GM19395 (cell line): ENCODE measurements at regions not wholly inside any gene's neighbourhood (a gene's known extent, or its start where the extent isn't known, plus 50 kb on each side); places are given as distances from the start of the nearest gene placed in this dataset.

Experiments
- ATAC-seq: cut with Tn5 transposase; IDR thresholded peaks from one replicate; pipeline ENCODE4 v1.9.1; 2021; ENCODE audit warnings: mild to moderate bottlenecking, moderate library complexity; ENCODE audit not compliant: unreplicated experiment

DNA sequence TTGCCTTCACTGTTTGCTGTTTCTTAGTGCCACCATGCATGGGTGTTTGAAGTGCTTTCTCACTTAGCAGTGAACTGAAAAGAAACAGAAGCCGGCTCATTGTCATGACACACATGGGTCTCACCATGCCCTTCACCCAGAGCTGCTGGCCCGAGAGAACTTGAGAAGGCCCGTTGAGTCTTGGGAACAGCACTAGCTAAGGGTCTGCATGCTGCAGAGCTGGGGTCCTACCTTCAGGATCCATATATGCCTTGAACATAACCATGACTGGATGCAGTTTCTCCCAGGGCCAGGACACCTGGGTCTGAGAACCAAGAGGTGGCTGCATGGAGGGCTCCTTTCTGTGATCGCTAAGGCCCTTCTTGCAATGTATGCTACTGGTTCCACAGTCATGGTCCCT lies 245.5 kb upstream of the HS6ST1 start:
- no peak for ATAC-seq

DNA sequence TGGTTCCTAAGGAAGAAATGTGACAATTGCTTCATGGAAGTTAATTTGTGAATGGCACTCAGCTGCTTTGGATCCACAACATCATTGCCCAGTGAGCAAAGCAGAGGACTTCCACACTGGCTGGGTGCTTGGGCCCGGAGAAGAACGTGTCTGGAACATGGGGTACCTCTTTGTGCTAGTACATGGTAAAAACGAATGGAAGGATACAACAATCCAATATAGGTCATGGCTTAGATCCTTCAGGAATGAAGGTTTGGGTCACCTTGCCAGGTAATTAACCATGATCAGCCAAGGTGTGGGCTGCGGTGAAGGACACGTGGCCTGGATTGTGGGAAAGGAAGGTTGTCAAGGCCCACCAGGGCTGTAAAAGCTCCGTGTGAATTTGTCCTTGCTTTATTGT lies 245.9 kb upstream of the HS6ST1 start:
- ATAC-seq: no peak

DNA sequence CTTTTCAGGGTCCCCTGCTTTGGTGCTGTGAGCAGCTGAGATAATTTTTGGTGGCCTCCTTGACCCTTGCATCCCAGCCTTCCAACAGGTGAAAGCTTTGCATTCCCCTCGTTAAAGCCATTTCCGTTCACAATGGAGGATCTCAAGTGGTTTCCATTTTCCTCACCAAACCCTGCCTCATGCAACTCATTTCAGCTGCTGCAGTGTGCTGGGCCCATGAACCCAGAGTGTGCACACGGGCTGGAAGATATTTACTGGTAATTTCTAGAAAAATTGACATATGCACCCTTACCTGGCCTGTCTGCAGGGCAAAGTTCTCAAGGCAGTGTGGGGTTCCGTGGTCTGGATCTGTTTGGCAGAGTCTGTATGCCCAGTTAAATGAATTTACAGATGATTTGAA lies 246.8 kb upstream of the HS6ST1 start:
- no peak for ATAC-seq

DNA sequence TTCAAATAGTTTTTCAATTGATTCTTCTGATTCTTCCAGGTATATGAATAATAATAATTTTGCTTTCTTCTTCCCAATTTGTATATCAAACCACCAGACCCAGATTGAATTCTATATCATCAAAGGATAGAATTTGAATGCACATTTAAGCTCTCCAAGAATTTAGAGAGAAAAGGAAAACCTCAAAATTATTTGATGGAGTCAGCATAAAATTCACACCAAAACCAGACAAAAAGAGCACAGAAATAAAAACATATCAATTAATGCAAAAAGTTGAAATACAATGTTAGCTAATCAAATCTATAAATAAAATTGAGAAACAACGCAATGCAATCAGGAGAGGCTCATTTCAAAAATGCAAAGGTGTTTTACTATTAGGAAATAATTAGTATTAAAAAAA lies 248.0 kb upstream of the HS6ST1 start:
- ATAC-seq: no peak

DNA sequence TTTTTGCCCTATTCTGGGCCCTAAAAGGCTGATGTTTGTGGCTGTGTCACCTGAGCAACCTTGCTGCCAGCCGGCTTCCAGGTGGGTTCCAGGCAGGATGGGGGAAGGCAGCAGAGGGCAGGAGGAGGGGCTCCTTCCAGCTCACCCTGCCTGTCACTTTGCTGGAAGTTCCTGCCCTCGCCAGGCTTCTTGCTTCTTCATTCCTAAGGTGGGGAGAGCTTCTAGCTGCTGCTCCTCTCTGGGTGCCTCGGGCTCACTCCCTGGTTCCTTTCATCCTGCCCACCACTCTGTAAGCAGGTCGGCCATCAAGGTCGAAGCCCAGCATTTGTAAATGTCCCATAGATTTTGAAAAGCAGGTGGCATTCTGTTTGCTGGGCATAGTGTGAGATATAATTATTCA lies 249.4 kb upstream of the HS6ST1 start:
- ATAC-seq: no peak

DNA sequence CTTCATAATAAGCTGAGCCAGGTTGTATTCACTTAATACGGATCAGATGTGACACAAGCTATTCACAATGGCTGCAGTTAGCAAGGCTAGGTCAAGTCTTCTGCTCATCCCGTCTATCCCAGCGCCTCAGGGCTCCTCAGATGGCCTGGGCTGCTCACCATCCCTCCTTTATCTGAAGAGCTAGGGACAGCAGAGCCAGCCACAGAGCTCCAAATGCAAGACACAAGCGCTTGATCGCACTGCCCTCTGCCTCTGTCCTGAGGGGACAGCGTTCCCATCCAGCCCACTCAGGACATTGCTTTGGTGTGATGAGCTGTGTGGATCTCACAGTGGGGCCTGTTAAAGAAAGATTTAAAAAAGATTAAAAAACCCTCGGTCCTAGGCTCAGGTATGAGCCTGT lies 254.4 kb upstream of the HS6ST1 start:
- ATAC-seq: no peak

DNA sequence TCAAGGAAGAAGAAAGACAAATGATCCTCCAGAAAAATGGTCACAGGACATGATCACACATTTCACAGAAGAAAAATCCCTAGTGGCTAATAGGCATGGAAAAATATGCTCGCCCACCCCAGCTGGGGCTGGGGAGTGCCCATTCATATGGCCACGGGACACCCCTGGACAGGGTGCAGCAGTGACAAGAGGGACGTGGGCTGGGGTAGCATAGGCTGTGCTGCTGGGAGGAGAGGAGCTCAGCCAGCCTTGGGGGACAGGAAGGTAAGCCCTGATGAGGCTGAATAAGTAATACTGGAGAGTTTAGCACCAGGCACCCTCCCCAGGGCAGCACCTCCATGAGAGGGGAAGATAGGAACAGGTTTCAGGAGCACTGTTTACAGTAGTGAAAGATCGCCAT lies 254.9 kb upstream of the HS6ST1 start:
- no peak for ATAC-seq

DNA sequence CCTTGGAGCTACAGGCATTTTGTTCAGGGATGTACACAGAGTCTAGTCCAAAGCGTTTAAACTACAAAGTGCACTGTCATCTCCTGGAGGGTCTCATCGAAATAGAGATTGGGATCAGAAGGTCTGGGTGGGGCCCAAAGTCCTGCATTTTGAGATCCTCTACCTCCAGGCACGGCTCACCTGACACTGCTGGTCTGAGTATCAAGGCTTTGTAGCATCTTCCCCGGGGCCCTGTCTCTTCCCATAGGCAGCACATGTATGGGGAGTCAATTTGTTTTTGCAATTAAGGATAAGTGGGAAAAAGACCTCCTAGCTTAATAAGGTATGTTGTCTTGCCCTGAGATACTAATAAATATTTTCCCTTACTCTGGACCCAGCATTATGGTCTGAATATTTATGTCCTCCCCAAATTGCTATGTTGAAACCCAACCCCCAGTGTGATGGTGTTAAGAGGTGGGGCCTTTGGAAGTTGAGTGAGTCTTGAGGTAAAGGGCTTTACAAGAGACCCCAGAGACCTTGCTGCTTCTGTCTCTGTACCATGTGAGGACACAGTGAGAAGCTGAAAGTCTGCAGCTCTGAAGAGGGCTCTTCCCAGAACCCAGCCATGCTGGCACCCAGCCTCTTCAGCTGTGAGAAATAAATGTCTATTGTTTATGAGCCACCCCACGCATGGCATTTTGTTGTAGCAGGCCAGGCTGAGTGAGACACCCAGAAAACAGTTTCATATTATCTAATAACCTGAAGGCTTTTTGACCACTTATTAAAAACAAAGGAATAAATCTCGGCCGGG lies 258.7 kb upstream of the HS6ST1 start:
- ATAC-seq: no peak

DNA sequence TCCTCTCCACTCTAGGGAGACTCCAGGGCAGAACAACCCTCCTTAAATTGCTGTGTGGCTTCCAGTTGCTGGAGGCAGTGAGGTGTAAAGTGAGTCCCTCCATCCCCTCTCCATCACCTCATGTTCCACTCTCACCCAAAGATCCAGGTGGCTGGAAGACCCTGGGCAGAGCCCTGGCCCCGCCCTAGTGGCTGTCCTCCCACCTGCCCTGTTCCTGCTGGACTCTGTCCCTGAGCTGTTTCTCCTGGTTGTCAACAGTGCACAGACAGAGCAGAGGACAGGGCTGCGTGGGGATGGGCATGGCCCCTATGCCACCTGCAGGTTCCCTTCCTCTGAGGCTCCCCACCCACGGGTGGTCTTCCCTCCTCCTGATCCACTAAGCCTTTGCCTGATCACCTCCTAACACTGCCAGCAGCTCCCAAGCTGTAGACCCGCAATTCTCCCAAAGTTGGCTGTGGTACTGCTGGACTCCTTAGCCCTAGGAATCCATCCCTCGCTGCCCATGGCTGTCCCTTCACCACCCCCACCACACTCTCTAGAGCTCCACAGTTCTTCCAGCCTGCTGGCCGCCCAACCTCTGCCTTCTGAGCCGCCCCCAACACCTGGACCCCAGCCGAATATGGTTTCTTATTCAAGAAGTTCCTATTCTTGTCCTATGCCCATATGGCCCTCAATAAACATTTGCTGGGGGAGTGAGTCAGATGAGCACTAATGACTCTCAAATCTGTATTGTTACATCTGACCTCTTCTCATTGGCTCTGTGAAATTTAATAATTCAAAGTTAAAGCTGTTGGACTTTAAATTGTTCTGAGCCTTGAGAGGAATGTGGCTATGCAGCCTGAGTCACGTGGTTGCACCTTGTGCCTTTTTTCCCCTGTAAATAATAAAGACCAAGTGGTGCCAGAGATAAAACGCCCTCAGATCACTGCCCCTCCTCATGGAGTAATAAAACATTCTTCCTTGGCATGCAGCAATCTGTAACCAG lies 260.0 kb upstream of the HS6ST1 start:
- no peak for ATAC-seq

DNA sequence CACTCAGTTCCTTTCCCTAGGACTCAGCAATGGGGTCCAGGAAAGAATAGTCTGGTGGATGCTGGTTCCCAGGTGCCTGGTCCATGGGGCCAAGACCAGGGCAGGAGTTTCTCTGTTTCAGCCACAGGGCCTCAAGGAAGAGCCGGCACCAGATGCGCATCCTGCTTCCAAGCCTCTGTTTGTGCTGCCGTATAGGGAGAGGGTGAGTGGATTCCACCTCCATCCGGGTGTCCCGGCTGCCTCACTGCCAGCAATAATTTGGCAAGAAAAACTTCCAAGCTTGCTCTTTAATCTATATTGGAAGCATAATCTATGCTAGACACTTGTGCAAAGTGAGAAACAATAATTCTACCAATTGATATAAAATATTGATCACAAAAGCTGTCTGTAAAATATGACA lies 261.2 kb upstream of the HS6ST1 start:
- ATAC-seq: no peak

DNA sequence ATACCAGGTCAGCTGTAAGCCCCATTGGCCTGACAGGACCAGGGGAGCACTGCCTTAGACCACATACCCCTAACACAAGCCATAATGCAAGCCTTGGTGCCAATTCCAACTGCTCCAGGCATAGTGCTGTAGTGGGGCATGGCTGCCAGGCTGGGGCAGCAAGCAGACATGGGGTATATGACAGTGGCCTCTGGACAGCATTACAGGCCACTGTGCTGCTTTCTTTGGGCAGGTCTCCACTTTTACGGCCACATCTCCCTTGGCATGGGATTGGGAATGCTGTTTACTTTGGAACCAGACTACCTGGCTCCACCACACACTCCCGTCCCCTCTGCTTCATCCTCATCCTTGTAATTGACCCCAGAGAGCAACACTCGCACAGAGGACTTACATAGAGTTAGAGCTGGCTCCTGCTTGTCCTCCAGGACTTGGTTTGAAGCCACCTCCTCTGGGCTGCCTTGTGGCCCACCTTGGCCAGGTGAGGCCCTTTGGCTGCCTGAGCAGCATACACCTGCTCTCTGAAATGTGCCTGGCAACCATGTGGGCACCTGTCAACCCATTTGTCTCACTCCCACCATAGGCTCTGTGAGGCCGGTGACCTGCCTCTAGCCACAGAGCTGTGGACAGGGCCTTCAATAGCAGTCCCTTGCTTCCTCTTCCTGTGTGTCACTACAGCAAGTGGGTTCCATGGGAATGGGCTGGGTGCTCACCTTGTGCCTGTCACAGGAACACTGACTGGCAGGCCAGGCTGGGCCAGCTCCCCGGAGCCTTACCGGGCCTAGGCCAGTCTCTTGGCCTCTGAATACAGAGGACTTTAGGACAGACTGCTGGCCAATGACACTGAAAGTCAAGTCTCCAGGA lies 262.6 kb upstream of the HS6ST1 start:
- no peak for ATAC-seq

DNA sequence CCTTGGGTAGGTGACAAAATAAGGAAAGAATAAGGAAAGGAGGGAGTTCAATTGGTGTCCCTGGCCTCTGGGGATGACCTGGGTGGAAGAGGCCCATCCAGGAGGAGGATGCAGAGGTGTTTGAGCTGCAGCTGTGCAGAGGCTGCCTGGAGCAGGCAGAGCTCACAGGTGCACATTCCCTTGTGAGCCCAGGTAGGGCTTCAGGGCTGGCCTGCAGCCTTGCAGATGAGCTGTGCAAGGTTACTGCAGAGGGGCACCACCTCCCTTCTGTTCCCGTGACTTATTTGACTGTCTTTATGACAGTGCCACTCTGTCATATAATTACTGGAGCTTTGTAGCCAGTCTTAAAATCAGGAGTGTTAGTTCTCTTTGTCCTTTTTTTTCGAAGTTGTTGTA lies 263.2 kb upstream of the HS6ST1 start:
- no peak for ATAC-seq

DNA sequence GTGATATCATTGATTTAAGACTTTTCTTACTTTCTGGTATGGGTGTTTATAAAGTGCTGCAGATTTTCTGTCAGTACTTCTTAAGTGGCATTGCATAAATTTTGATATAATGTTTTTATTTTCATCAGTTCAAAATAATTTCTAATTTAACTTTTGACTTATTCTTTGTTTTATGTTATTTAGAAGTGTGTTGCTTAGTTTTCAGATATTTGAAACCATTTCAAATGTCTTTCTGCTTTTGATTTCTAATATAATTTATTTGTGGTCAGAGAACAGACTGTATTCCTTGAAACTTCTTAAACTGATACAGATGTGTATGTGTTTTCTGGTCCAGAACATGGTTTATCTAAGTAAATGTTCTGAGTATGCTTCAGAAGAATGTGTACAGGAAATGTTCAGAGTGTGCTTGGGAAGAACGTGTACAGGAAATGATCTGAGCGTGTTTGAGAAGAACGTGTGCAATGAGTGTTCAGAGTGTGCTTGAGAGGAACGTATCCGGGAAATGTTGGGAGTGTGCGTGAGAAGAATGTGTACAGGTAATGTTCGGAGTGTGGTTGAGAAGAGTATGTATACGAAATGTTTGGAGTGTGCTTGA lies 265.7 kb upstream of the HS6ST1 start:
- no peak for ATAC-seq

DNA sequence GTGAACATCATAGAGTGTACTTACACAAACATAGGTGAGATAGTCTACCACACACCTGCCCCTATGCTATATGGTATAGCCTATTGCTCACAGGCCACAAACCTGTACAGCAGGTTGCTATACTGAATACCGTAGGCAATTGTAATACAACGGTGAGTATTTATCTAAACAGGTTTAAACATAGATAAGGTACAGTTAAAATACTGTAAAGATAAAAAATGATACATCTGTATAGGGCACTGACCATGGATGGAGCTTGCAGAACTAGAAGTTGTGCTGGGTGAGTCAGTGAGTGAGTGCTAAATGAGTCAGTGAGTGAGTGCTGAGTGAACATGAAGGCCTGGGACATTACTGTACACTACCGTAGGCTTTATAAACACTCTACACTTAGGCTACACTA lies 267.0 kb upstream of the HS6ST1 start:
- no peak for ATAC-seq

DNA sequence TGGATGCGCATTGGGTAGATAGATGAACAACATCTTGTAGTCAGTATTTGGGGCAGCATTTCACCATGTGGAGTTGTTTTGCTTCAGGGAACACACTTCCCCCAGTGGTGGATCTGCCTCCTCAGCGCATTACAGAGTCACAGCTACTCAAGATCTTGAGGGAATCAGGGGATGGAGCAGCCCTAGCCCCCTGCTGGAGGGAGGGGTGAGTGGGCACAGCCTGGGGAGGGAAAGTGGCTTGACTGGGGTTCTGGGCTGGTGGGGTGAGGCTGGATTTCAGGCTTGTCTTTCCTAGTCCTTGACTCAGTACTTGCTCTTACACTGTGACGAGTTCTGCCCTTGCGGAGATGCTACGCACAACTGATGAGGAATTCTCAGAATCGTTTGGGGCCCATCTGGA lies 271.0 kb upstream of the HS6ST1 start:
- no peak for ATAC-seq

DNA sequence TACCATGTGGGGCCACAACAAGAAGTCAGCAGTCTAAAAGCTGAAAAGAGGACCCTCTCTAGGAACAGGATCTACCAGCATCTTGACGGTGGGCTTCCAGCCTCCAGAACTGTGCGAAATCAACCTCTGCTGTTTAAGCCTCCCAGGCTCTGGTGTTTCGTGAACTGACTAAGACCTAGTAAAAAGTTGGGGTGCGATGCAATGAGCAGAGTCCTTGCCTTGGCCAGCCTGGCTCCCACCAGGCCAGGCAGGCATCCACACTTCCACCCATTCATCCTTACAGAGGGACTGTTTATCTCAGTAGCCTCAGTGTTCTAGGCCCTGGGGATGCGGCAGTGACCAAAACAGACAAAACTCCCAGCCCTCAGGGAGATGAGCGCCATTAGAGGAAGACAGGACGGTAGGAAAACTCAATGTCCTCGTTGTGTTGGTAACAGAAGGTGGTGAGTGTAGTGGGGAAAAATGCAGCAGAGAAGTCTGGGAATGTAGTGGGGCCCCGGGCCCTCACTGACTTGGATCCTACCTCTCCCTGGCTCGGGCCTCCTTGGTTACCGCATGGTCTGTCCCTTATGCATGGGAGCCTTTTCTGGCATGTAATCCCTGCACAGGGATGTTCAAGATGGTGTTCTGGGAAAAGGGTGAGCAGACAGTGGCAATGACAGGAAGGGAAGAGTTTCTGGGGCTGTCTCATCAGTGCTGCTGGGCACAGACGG lies 271.8 kb upstream of the HS6ST1 start:
- ATAC-seq: no peak

DNA sequence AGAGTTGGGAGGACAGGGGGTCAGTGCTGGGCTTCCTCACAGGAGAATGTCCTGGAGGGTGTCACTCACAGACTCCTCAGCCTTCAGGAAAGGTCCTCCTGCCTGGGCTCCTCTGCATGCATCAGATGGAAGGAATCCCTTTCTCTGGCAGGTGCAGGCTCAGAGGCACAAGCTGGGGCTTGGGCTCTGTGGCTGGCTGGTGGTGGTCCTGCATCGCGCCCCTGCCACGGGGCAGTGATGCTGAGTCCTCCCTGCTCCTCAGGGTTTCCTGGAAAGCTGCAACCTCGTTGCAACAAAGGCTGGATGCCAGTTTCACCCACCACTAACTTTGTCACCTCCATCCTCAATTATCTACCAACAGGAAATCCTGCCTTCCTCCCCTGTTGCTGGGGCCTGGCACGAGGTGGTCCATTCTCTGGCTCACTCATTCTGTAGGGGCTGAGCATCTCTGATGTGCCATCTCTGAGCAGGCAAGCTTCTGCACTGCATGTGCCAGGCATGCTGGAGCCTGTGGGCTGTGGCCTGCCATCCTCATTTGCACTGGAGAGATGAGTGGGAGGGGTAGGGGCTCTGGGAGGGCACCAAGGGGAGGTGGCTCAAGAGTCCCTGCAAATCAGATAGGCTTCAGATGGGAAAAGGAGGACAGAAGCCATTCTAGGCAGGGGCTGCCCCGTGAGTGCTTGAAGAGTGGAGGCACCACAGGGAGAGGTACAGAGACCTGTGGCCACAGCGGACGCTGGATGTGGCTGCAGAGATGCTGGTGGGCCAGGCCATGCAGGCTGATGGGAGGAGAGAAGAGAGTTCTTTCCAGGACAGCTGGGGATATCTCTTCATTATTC lies 272.6 kb upstream of the HS6ST1 start:
- ATAC-seq: no peak

DNA sequence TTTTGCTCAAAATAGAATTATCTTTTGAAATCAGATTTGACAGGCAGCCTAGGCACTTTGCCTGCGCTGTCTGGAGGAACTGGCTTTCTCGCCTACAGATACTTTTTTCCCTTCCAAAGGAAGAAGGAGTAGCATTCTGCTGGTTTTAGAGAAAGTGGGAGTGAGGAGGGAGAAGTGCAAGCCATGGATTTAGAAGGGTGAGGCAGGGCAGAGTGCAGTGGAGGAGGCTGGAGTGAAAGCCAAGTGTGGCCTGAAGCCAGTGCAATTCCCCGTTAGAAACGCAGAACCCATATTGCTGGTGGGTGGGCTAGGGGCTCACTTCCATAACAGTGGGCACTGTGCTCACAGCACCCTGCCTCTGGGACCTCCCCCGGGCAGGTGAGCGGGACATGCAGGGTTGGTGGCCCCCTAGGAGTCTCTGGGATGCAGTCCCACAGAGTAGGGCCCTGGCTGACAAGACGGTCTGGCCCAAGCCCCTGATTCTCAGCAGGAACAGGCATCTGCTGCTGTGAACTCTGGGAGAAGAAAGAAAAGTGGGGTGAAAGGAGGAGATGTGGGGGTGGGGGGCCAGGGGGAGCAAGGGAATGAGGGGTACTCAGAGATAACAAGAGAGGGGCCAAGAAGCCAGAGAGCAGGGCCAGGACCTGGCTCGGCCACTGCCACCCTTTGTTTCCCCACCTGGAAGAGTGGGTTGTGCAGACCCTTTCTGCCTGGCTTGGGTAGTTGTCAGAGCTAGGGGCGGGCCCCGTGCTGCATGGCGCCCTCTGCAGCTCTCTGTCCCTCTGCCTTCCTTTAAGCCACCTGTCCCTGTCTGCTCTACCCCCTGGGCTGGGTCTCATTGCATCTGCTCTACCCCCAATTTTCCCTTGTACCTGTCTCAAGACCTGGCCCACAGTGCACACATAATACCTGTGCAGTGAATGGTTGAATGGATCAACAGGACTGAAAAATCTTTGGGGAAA lies 273.5 kb upstream of the HS6ST1 start:
- ATAC-seq: no peak
